K562 (cell line): ENCODE measurements at regions not wholly inside any gene's neighbourhood (a gene's known extent, or its start where the extent isn't known, plus 50 kb on each side); places are given as distances from the start of the nearest gene placed in this dataset.

Source experiments
- NFE2 ChIP-seq: IDR thresholded peaks from 2 replicates; pipeline ENCODE4 v1.6.1; 2014; ENCODE audit warnings: antibody characterized with exemption, low read depth
- STAT6 ChIP-seq: sonication (generic); formaldehyde crosslinking; IDR thresholded peaks from 2 replicates; pipeline ENCODE4 v1.8.1; 2023; ENCODE audit warnings: mild to moderate bottlenecking, missing genetic modification reagents
- TCF3 ChIP-seq: sonication (generic); formaldehyde crosslinking; IDR thresholded peaks from 2 replicates; pipeline ENCODE4 v1.4.0; 2020; ENCODE audit warnings: mild to moderate bottlenecking, missing genetic modification reagents
- TOE1 ChIP-seq, 2 experiments: fragments of 450-650 bp in 1 of 2; sonication (generic) in 1 of 2; formaldehyde crosslinking in 1 of 2; IDR thresholded peaks; 2 replicates each; pipeline versions ENCODE4 v1.7.1 to v1.8.0; 2016 to 2022; ENCODE audit warnings: borderline replicate concordance in 2 of 2, mild to moderate bottlenecking in 2 of 2, antibody characterized with exemption in 1 of 2, inconsistent platforms in 1 of 2, low read depth in 1 of 2, missing genetic modification reagents in 1 of 2, moderate library complexity in 1 of 2
- ZNF384 ChIP-seq: IDR thresholded peaks from 2 replicates; pipeline ENCODE4 v1.6.1; 2012; ENCODE audit warnings: low read depth, low read length, improper control_type of control experiment

GRCh38 chr5:57845025-57845424, 362.4 kb upstream of the ACTBL2 start:
- no peak for TF ChIP-seq ZNF384
- no peak for TF ChIP-seq STAT6
- no peak for TF ChIP-seq TOE1 (IDR thresholded peaks at IDR 0.05; ENCODE audit: borderline replicate concordance)
- no peak for TF ChIP-seq TOE1 (CRISPR knock-in tag; IDR thresholded peaks at IDR 0.05; ENCODE audit: borderline replicate concordance, low read depth)
- TF ChIP-seq NFE2 = no peak
- no peak for TF ChIP-seq TCF3 (CRISPR knock-in tag)
